IPS-20b (cell line): ENCODE measurements at regions not wholly inside any gene's neighbourhood (a gene's known extent, or its start where the extent isn't known, plus 50 kb on each side); places are given as distances from the start of the nearest gene placed in this dataset.

ENCODE experiments used
- H3K27ac ChIP-seq: one replicate; pipeline ENCODE4 v1.5.1; 2013; ENCODE audit warnings: low read length
- H3K27me3 ChIP-seq: 2 replicates; pipeline ENCODE4 v1.6.1; 2013; ENCODE audit warnings: mild to moderate bottlenecking, low read length, inconsistent platforms; ENCODE audit not compliant: insufficient read depth
- H3K36me3 ChIP-seq: 2 replicates; pipeline ENCODE4 v1.6.1; 2013; ENCODE audit warnings: low read depth, mild to moderate bottlenecking, inconsistent platforms, low read length, moderate library complexity; ENCODE audit not compliant: insufficient read depth
- H3K4me1 ChIP-seq: 2 replicates; pipeline ENCODE4 v1.6.1; 2013; ENCODE audit warnings: mild to moderate bottlenecking, control low read depth, inconsistent platforms, low read length, moderate library complexity; ENCODE audit not compliant: insufficient read depth
- H3K4me3 ChIP-seq: 2 replicates; pipeline ENCODE4 v1.5.1; 2013; ENCODE audit warnings: mild to moderate bottlenecking, low read length, inconsistent platforms
- H3K9ac ChIP-seq: 2 replicates; pipeline ENCODE4 v1.6.1; 2013; ENCODE audit warnings: low read depth, mild to moderate bottlenecking, inconsistent platforms, low read length, moderate library complexity
- H3K9me3 ChIP-seq: 2 replicates; pipeline ENCODE4 v1.6.1; 2013; ENCODE audit warnings: mild to moderate bottlenecking, low read depth, low read length, inconsistent platforms; ENCODE audit not compliant: insufficient read depth

DNA sequence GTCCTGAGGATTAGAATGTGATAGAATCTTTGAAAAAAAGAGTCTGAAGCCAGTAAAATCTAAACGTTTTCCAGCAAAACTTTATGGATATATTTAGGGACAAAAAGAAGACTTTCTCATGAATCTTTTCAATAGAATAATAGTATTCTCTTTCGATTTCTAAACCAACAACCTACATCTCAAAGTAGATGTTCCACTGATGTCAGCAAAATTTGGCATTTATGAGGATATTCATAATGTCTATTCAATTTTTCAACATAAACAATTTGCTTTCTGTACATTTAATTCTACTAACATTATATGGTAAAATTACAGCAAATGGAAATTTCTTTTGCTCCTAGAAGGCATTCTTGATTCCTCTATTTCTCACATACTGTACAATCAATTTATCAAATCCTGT, 886.5 kb downstream of the CENPC start:
- Histone ChIP-seq H3K9me3 (no peaks in the 10 kb centered on the region), H3K36me3 (no peaks in the 10 kb centered on the region), H3K4me3 (no peak overlapping the region), H3K9ac (no peak overlapping the region), H3K27ac (no peak overlapping the region), H3K4me1 (no peaks in the 10 kb centered on the region; the same call in 1 of the 2 replicates), H3K27me3 (no peaks in the 10 kb centered on the region)

- Histone ChIP-seq H3K27me3 (no peaks in the 10 kb centered on the region), H3K27ac (no peak overlapping the region), H3K4me1 (no peaks in the 10 kb centered on the region), H3K36me3 (no peaks in the 10 kb centered on the region), H3K4me3 (no peak overlapping the region), H3K9ac (no peak overlapping the region), H3K9me3 (no peaks in the 10 kb centered on the region)
Measured at GRCh38 chr4:66655505-66655904, 889.8 kb downstream of the CENPC start.

DNA sequence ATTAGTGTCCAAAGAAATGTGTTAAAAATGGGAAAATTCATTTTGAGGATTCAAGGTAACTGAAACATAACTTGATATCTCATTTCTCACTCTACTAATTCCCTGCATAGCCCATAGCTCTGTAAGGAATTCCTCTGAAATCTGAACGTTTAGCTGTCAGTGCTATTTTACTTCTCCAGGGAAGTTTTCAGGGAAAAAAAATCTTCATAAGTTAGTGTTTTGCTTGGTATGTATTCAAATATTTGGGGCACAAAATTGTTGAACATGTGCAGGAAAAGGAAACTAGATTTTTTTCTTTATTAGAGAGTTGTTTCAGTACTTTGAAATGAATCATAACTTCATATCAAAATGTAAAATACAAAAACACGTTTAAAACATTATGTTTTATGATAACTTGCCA, 891.4 kb downstream of the CENPC start:
- H3K4me1 ChIP-seq: no peaks in the 10 kb centered on the region
- no peaks in the 10 kb centered on the region for H3K9me3 ChIP-seq
- no peak overlapping the region for H3K4me3 ChIP-seq
- no peaks in the 10 kb centered on the region for H3K27me3 ChIP-seq
- no peaks in the 10 kb centered on the region for H3K36me3 ChIP-seq
- H3K27ac ChIP-seq: no peak overlapping the region
- no peak overlapping the region for H3K9ac ChIP-seq

DNA sequence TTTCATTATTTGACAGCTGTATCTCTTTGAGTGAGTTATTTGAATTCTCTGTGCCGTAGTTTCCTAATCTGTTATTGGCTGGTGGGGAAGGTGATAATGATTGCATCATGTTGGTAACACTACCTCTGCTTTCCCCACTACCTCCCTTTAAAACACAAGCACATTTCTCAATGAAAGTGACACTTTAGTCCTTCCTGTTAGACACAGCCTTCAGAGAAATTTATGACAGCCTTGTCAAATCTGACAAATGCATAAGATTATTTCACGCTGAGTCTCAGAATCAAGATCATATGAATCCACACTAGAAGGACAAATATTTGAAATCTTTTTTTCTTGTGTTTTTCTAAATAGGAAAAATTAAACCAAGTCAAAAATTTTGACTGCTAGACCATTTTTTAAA, 896.1 kb downstream of the CENPC start:
- no peak overlapping the region for H3K27ac ChIP-seq
- no peaks in the 10 kb centered on the region for H3K4me1 ChIP-seq
- H3K36me3 ChIP-seq: no peaks in the 10 kb centered on the region
- H3K9ac ChIP-seq: no peak overlapping the region
- no peak overlapping the region for H3K4me3 ChIP-seq
- H3K9me3 ChIP-seq: no peaks in the 10 kb centered on the region
- no peaks in the 10 kb centered on the region for H3K27me3 ChIP-seq

- Histone ChIP-seq H3K9me3 (no peaks in the 10 kb centered on the region), H3K4me1 (peaks cover 3% of the 10 kb centered on the region; the same call in 1 of the 2 replicates), H3K4me3 (no peak overlapping the region), H3K27ac (no peak overlapping the region), H3K36me3 (no peaks in the 10 kb centered on the region), H3K27me3 (no peaks in the 10 kb centered on the region), H3K9ac (no peak overlapping the region)
Measured at GRCh38 chr4:66647926-66648325, 897.4 kb downstream of the CENPC start.

DNA sequence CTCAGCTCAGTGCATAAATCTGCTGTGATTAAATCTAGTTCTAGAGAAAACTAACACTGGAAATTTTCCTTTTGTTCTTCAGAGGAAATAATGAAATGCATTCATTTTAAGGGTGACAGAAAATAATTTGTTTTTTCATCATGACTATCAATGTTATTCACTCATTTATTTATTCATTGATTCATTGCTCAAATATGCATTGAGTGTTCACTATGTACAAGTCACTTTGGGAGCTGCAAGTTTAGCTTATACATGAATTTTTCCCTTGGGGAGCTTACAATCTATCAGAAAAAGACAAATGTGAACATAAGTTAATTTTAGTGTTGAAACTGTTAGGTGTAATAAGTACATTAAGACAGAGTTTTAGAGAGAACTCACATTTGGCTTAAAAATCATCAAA, 897.8 kb downstream of the CENPC start:
- no peak overlapping the region for H3K9ac ChIP-seq
- H3K9me3 ChIP-seq: no peaks in the 10 kb centered on the region
- H3K4me3 ChIP-seq: no peak overlapping the region

DNA sequence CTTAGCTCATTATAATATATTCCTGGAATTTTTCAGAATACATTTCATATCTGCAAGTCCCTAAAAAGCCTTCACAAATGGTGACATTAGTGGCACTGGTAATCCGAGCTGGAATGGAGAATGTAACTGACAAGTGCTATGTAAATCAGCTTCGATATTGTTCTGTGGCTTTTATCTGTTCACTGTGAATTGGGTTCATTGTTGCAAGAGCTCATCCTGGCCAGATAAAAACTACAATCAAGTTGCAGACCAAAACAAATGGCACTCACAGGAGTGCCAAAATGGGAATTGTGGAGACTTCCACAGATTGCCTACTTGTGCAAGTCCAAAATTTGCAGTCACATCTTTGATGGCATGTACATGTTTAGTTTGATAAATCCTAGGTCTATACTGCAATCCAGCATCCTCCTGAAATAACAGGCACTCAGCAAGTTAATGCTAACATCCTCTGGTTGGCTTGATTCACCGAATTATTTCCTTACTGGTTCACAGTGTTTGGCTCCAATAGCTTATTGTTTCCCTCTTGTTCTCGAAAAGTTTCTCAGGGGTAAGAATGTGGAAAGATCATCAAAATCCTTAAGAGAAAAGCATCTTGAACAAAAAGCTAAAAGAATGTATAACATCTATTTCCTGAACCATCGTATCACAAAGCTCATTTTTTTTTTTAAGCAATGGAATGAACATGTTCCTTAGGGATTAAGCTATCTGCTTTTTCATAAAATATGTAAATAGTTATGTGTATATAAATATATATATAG, 904.9 kb downstream of the CENPC start:
- Histone ChIP-seq H3K27ac (no peak overlapping the region), H3K4me3 (no peak overlapping the region), H3K9ac (no peak overlapping the region), H3K9me3 (no peaks in the 10 kb centered on the region), H3K36me3 (no peaks in the 10 kb centered on the region), H3K4me1 (peaks cover 3% of the 10 kb centered on the region; the same call in 1 of the 2 replicates), H3K27me3 (no peaks in the 10 kb centered on the region)

More for the DNA sequence above, 897.8 kb downstream of the CENPC start:
- peaks cover 3% of the 10 kb centered on the region; the same call in 1 of the 2 replicates for H3K4me1 ChIP-seq
- H3K36me3 ChIP-seq: no peaks in the 10 kb centered on the region
- H3K27me3 ChIP-seq: no peaks in the 10 kb centered on the region
- no peak overlapping the region for H3K27ac ChIP-seq

GRCh38 chr4:66639361-66639760, 905.9 kb downstream of the CENPC start:
- no peaks in the 10 kb centered on the region for H3K36me3 ChIP-seq
- H3K4me3 ChIP-seq: no peak overlapping the region
- peaks cover 3% of the 10 kb centered on the region; the same call in 1 of the 2 replicates for H3K4me1 ChIP-seq
- no peaks in the 10 kb centered on the region for H3K27me3 ChIP-seq
- no peak overlapping the region for H3K9ac ChIP-seq
- no peak overlapping the region for H3K27ac ChIP-seq
- no peaks in the 10 kb centered on the region for H3K9me3 ChIP-seq

GRCh38 chr4:66636349-66636748, 909.0 kb downstream of the CENPC start:
- Histone ChIP-seq H3K27me3 (no peaks in the 10 kb centered on the region), H3K27ac (no peak overlapping the region), H3K9me3 (no peaks in the 10 kb centered on the region), H3K36me3 (no peaks in the 10 kb centered on the region), H3K4me3 (no peak overlapping the region), H3K4me1 (no peaks in the 10 kb centered on the region), H3K9ac (no peak overlapping the region)

DNA sequence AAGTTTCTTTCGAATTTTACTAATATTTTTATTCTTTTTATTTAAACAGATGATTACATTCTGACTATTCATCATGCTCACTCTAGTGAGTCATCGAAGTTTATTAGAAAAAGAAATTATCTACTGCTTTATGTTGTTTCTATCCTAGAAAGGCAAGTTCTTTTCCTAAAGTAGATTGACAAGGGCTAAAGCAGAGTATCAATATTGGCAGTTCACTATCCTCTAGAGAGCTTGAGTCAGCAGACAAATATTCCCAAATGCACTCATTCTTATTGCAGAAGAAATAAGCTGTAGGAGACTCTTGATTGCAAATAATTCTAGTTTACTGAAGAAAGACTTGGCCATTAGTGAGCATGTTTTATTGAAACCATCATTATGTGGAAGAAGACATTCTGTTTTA, 911.8 kb downstream of the CENPC start:
- no peak overlapping the region for H3K27ac ChIP-seq

DNA sequence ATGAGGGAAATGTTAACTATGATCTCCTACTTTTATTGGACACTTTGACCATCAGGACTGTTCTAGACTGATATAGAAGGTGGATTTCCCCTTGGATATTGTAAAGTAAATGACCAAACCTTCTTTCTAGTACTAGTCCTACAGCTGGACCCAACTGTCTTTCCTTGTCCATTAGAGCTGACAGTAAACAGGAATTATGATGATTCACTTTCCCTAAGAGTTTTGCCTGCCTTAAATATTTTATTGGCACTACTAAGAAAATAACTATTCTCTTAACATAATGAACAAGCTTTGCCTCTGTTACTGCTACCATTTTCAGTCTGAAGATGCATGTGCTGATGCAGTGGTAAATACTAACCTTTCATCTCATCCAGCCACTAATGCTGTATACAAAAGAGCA, 915.4 kb downstream of the CENPC start:
- Histone ChIP-seq H3K4me1 (no peaks in the 10 kb centered on the region), H3K27me3 (no peaks in the 10 kb centered on the region), H3K9me3 (no peaks in the 10 kb centered on the region)

More for the DNA sequence above, 911.8 kb downstream of the CENPC start:
- Histone ChIP-seq H3K9me3 (no peaks in the 10 kb centered on the region), H3K36me3 (no peaks in the 10 kb centered on the region), H3K4me1 (no peaks in the 10 kb centered on the region), H3K4me3 (no peak overlapping the region), H3K27me3 (no peaks in the 10 kb centered on the region), H3K9ac (no peak overlapping the region)

DNA sequence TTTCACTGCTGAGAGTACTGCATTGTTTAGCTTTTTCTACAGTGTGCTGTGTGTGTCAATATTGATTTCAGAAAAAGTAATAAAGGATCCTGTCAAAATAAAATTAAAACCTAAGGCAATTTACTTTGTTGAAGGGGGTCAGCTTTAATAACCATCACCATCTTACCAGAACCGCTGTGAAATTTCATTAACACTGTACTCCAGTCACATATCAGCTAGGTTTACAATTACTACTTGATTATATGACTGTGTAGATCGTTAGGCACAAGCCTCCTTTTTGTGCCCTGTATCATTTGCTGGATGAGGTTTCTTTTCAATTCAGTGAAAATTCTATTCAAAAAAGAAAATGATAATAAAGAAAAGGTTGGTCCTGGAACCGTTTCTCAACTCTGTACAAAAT, 917.2 kb downstream of the CENPC start:
- Histone ChIP-seq H3K9ac (no peak overlapping the region), H3K9me3 (no peaks in the 10 kb centered on the region), H3K4me1 (no peaks in the 10 kb centered on the region), H3K27me3 (no peaks in the 10 kb centered on the region), H3K27ac (no peak overlapping the region), H3K36me3 (no peaks in the 10 kb centered on the region), H3K4me3 (no peak overlapping the region)

More for the DNA sequence above, 915.4 kb downstream of the CENPC start:
- Histone ChIP-seq H3K27ac (no peak overlapping the region), H3K36me3 (no peaks in the 10 kb centered on the region), H3K9ac (no peak overlapping the region), H3K4me3 (no peak overlapping the region)
